Left ventricle myocardium superior (tissue), 1 donor: ENCODE measurements at regions not wholly inside any gene's neighbourhood (a gene's known extent, or its start where the extent isn't known, plus 50 kb on each side); places are given as distances from the start of the nearest gene placed in this dataset.
A peak's percentile ranks its signal among the peaks of the same experiment; 100 is the strongest.

Experiments
- ATAC-seq: fragments of 200-7000 bp; cut with Tn5 transposase; one replicate; pipeline ENCODE4 v1.9.1; 2020; ENCODE audit warnings: mild to moderate bottlenecking, moderate library complexity
- DNase-seq: peaks from one replicate; pipeline ENCODE4 v3.0.0-alpha.2; 2020
- intact Hi-C: fragments of 100-400 bp; cut with micrococcal nuclease; formaldehyde crosslinking; loops from one replicate; pipeline ENCODE4 v1.11.0; 2022
- donor health status: DM: no; HTN: yes; CAD: no; lungs with severe emphysema.

GRCh38 chr12:111024205-111024801, 103.9 kb upstream of the MYL2 start:
- ATAC-seq: peak; percentile 90
- DNase-seq: peak; percentile 74
- intact Hi-C loops: loop anchor here (5.0 kb wide), 1 partner anchor 278 kb away; no protein-coding TSS in a partner anchor

DNA sequence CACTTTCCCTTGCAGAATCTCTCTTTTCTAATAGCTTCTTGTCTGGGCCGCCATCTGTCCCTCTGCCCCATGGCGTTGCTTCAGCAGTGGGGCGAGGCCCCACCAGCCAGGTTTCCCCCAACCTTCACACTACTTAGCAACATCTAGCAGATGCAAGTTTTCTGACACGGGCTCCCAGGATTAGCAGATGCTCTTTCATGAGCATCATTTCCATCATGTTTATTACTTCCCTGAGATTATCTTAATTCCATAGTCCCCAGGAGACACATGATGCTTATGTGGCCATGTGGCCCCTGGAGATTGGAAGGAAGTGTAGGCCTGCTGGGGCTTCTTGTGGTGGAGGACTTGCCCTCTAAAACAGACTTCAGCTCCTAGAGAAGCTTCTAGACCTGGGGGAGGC, 102.0 kb upstream of the MYL2 start:
- ATAC-seq (no peak), DNase-seq (no peak)
- intact Hi-C loops: loop anchor here (5.0 kb wide), 1 partner anchor 280 kb away; no protein-coding TSS in a partner anchor

DNA sequence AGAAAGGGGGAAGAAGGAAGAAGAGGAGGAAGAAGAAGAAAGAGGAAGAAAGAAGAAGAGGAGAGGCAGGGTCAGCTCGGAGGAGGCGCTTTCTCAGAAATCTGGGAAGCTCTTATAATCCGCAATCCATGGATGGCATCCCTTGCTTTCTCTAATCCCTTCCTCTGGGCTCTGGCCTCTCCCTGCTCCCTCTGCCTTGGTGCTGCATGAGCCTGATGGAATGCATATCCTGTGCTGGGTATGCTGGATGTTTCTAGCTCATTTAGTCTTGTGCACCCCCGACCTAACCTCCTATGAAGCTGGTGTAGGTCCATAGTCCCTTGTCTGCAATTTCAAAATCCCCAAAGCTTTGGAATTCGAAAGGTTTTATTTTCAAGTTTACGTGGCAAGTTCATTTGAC, 94.2 kb upstream of the MYL2 start:
- intact Hi-C loops: no loop called here

DNA sequence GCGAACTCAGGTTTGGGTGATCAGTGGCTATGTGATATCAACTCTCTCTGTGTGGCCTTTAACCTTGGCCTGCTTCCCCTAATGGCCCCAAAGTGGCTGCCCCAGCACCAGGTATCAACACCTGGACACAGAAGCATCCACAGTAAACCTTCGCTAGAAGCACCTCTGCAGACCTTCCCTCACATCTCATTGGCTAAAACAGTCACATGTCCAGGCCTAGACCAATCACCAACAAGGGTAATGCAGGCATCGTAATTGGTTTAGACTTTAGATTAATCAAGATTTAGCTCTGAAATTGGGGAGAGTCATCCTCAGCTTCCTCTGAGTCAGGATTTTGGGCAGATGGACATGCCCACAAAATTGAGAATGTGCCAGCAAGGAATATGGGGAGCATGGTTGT, 92.5 kb upstream of the MYL2 start:
- intact Hi-C loops: no loop called here
- DNase-seq: no peak
- ATAC-seq: no peak

More for the DNA sequence above, 94.2 kb upstream of the MYL2 start:
- DNase-seq (no peak), ATAC-seq (no peak)

DNA sequence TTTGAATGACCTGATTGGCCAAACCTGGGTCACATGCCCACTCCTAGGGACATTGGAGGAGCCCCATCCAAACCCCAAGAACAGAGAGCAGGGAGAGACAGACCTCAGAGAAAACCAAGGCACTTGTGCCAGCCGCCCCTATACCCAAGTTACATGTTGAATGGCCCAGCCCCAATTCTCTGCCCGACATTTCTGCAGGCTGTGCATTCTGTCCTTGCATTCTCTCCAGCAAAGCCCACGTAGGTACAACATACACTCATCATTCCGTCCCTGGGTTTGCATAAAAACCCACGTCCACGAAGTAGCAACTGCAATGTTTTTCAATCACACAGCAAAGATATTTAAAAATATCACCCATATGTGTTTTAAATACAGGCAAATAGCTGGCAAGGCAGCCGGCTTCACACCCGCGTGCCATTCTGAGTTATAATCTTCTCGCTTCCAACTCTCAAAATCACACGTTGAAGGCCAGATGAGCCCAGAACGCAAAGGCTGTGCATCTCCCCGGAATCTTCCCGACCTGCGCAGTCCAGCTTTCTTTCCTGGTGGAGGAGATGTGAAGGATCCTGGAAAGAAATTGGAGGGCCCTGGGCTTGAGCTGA, 91.7 kb upstream of the MYL2 start:
- DNase-seq (no peak), ATAC-seq (no peak)
- intact Hi-C loops: no loop called here

GRCh38 chr12:111010916-111011657, 90.7 kb upstream of the MYL2 start:
- DNase-seq (no peak), ATAC-seq (no peak)
- intact Hi-C loops: no loop called here

DNA sequence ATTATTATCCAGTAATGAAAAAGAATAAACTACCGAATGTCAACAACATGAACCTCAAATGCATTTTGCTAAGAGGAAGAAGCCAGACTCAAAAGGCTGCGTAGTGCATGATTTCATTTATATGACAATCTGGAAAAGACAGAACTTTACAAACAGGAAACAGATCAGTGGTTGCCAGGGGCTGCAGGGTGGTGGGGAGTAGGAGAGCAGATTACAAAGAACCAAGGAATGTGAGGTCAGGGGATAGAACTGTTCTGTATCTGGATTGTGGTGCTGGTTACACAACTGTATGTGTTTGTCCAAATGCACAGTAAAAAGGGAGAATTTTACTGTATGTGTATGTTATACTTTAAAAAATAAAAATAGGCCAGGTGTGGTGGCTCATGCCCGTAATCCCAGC, 89.7 kb upstream of the MYL2 start:
- ATAC-seq: no peak
- DNase-seq: no peak
- intact Hi-C loops: no loop called here

- intact Hi-C loops: no loop called here
- ATAC-seq: no peak
- DNase-seq: no peak
Observed at GRCh38 chr12:111006621-111007020, 86.2 kb upstream of the MYL2 start.

- intact Hi-C loops: no loop called here
- no peak for DNase-seq
- no peak for ATAC-seq
Observed at GRCh38 chr12:110998971-110999370, 78.6 kb upstream of the MYL2 start.

DNA sequence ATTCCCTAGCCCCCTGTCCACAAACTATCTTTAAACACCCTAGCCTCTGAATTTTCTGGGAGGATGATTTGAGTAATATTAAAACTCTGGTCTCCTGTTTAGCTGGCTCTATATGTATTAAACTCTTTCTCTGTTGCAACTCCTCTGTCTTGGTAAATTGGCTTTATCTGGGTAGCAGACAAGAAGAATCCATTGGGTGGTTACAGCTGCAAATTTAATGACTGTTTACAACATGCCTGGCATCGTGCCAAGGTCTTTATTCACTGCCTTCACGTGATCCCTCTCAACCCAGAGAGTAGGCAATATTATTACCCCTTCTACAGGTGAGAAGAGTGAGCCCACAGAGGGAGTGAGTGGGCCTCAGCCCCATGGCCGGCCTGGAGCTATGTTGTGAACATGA, 77.8 kb upstream of the MYL2 start:
- DNase-seq (no peak), ATAC-seq (no peak)
- intact Hi-C loops: no loop called here

DNA sequence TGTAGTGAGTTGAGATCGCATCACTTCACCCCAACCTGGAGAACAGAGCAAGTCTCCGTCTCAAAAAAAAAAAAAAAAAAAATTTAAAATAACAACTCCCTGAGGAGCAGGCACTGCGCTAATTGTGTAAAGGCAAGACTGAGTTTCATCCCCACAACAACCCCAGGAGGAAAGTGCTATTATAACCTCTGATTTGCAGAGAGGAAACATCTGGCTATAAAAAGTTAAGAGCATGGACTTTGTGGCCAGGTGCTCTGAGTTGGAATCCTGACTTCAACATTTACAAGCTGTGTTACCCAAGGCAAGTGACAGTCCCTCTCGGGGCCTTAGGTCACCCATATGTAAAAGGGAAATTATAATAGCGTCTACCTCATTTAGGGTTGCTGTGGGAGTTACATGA, 76.0 kb upstream of the MYL2 start:
- DNase-seq (no peak), ATAC-seq (no peak)
- intact Hi-C loops: no loop called here

DNA sequence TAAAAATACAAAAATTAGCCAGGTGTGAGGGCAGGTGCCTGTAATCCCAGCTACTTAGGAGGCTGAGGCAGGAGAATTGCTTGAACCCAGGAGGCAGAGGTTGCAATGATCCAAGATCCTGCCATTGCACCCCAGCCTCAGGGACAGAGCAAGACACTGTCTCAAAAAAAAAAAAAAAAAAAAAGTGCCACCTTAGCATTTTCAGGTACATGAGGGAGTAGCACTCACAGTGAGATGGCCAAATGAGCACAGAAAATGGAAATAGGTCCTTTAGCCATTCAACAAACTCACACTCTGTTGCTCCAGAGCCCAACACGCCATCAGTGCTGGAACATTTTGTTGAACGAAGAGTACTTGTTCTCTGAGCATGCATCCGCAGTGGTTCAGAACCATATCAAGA, 75.2 kb upstream of the MYL2 start:
- intact Hi-C loops: no loop called here
- DNase-seq: no peak
- no peak for ATAC-seq

GRCh38 chr12:110995016-110995415, 74.6 kb upstream of the MYL2 start:
- intact Hi-C loops: no loop called here
- DNase-seq (peak; percentile 68), ATAC-seq (peak; percentile 98)

DNA sequence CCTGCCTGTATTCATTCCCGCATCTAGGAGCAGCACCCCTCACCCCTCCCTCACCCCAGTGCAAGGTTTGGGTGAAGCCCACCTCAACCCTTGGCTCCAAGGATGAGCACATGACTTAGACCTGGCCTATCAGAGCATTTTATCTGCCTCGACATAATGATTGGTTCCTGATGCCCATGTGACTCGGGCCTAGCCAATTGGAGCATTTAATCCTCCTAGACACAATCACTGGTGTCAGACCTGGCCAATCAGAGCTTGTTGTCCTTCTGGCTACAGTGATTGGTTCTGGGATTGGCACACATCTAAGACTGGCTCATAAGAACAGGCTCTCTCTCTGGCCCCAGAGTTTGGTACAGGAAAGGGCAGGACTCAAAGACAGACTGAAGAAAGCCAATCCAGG, 73.1 kb upstream of the MYL2 start:
- DNase-seq: no peak
- no peak for ATAC-seq
- intact Hi-C loops: no loop called here

- no peak for ATAC-seq
- DNase-seq: no peak
- intact Hi-C loops: no loop called here
Observed at GRCh38 chr12:110992909-110993308, 72.5 kb upstream of the MYL2 start.

- DNase-seq (no peak), ATAC-seq (no peak)
- intact Hi-C loops: no loop called here
Observed at GRCh38 chr12:110983811-110984210, 63.4 kb upstream of the MYL2 start.

GRCh38 chr12:110972866-110973265, 52.5 kb upstream of the MYL2 start:
- intact Hi-C loops: no loop called here
- ATAC-seq: no peak
- DNase-seq: no peak

DNA sequence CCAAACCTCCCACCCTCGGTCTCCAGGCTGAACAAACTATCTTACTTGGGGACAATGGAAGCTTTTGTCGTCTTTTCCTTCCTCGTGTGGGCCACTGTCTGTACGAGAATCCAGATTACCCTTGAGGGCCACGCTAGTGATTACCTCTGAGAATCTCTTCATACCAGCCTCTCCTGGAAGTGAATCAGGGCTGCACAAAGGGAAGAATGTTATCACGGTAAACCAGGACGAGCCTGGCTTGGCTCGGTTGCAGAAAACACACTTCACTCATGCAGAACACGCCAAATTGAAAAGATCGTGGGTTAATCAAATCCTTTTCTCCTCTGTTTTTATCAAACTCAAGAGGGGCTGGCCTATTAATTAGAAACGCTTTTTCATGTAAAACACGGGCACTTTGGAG, 51.6 kb upstream of the MYL2 start:
- DNase-seq (no peak), ATAC-seq (no peak)
- intact Hi-C loops: no loop called here

DNA sequence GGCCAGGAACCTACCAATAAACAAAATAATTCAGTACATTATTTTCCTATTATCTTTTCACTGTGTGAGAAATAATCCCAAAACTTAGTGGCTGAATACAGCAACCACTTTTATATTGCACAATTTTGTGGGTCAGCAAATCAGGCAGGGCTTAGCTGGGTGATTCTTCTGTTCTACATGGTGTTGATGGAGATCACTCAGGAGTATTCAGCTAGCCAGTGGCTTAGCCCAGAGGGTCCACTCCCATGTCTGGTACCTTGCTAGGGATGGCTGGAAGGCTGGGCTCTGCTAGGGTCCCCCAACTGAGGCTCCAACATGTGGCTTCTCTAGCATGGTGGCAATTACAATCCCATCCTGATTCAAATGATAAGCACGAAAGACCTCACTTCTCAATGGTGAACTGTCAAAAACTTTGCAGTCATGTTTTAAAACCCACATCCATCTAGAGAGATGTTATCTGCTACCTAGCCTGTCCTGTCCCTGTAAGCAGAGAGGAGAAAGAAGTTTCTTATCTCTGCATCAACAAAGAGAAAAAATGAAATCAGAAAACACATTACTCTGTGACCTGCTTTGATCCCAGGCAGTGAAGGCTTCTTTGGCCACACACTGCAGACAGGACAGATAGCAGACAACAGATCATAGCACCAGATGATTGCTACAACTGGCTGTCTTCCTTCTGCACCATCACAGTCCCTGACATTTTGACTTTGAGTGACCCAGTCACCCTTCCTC, 51.0 kb upstream of the MYL2 start:
- ATAC-seq: no peak
- no peak for DNase-seq
- intact Hi-C loops: no loop called here
